ENCODE measurements at regions not wholly inside any gene's neighbourhood (a gene's known extent, or its start where the extent isn't known, plus 50 kb on each side); places are given as distances from the start of the nearest gene placed in this dataset.

GRCh38 chr18:24727685-24728084 lies 267.2 kb downstream of the HRH4 start:
- H3K27ac ChIP-seq (ENCODE audit: low read length): no peak overlapping the region
- no peaks in the 10 kb centered on the region for H3K9me3 ChIP-seq (ENCODE audit: control insufficient read depth, low read depth, low read length)
- no peaks in the 10 kb centered on the region for H3K36me3 ChIP-seq (ENCODE audit: control insufficient read depth, insufficient read depth, low read length)
- H3K4me3 ChIP-seq (ENCODE audit: low read length): no peak overlapping the region
- no peaks in the 10 kb centered on the region for H3K27me3 ChIP-seq (ENCODE audit: control insufficient read depth, insufficient read depth, low read length)
- WGBS (ENCODE audit: insufficient coverage, low lambda C conversion rate): no CpG with 5 or more reads among the region's 6 CpGs
- no peaks in the 10 kb centered on the region for H3K4me1 ChIP-seq (ENCODE audit: control insufficient read depth, insufficient read depth, low read length)
- DNase-seq: no peak

- WGBS (ENCODE audit: insufficient coverage, low lambda C conversion rate): 87% methylated on average over 3 of the region's 6 CpGs
- Histone ChIP-seq H3K36me3 (ENCODE audit: control insufficient read depth, insufficient read depth, low read length) (no peaks in the 10 kb centered on the region), H3K4me1 (ENCODE audit: control insufficient read depth, insufficient read depth, low read length) (no peaks in the 10 kb centered on the region), H3K27ac (ENCODE audit: low read length) (no peak overlapping the region), H3K27me3 (ENCODE audit: control insufficient read depth, insufficient read depth, low read length) (no peaks in the 10 kb centered on the region), H3K4me3 (ENCODE audit: low read length) (no peak overlapping the region), H3K9me3 (ENCODE audit: control insufficient read depth, low read depth, low read length) (no peaks in the 10 kb centered on the region)
- no peak for DNase-seq
These were observed 270.7 kb downstream of the HRH4 start for GRCh38 chr18:24731158-24731557.

GRCh38 chr18:24731981-24732380 lies 271.5 kb downstream of the HRH4 start:
- Histone ChIP-seq H3K27ac (ENCODE audit: low read length) (no peak overlapping the region), H3K9me3 (ENCODE audit: control insufficient read depth, low read depth, low read length) (no peaks in the 10 kb centered on the region), H3K4me3 (ENCODE audit: low read length) (no peak overlapping the region), H3K4me1 (ENCODE audit: control insufficient read depth, insufficient read depth, low read length) (no peaks in the 10 kb centered on the region), H3K36me3 (ENCODE audit: control insufficient read depth, insufficient read depth, low read length) (no peaks in the 10 kb centered on the region), H3K27me3 (ENCODE audit: control insufficient read depth, insufficient read depth, low read length) (no peaks in the 10 kb centered on the region)
- no CpG with 5 or more reads among the region's 3 CpGs for WGBS (ENCODE audit: insufficient coverage, low lambda C conversion rate)
- no peak for DNase-seq

- Histone ChIP-seq H3K4me3 (ENCODE audit: low read length) (no peak overlapping the region), H3K36me3 (ENCODE audit: control insufficient read depth, insufficient read depth, low read length) (no peaks in the 10 kb centered on the region), H3K9me3 (ENCODE audit: control insufficient read depth, low read depth, low read length) (no peaks in the 10 kb centered on the region), H3K27me3 (ENCODE audit: control insufficient read depth, insufficient read depth, low read length) (no peaks in the 10 kb centered on the region), H3K27ac (ENCODE audit: low read length) (no peak overlapping the region), H3K4me1 (ENCODE audit: control insufficient read depth, insufficient read depth, low read length) (no peaks in the 10 kb centered on the region)
- WGBS (ENCODE audit: insufficient coverage, low lambda C conversion rate): no CpG with 5 or more reads among the region's 11 CpGs
- DNase-seq: peak in 1 of 2 donors; percentile 23
These were observed 273.6 kb downstream of the HRH4 start for GRCh38 chr18:24734058-24734457.

- no peak for DNase-seq
- Histone ChIP-seq H3K27me3 (ENCODE audit: control insufficient read depth, insufficient read depth, low read length) (no peaks in the 10 kb centered on the region), H3K4me3 (ENCODE audit: low read length) (no peak overlapping the region), H3K4me1 (ENCODE audit: control insufficient read depth, insufficient read depth, low read length) (no peaks in the 10 kb centered on the region), H3K9me3 (ENCODE audit: control insufficient read depth, low read depth, low read length) (no peaks in the 10 kb centered on the region), H3K27ac (ENCODE audit: low read length) (no peak overlapping the region), H3K36me3 (ENCODE audit: control insufficient read depth, insufficient read depth, low read length) (no peaks in the 10 kb centered on the region)
- WGBS (ENCODE audit: insufficient coverage, low lambda C conversion rate): no CpG with 5 or more reads among the region's 5 CpGs
These were observed 275.3 kb downstream of the HRH4 start for GRCh38 chr18:24735624-24736231.

DNA sequence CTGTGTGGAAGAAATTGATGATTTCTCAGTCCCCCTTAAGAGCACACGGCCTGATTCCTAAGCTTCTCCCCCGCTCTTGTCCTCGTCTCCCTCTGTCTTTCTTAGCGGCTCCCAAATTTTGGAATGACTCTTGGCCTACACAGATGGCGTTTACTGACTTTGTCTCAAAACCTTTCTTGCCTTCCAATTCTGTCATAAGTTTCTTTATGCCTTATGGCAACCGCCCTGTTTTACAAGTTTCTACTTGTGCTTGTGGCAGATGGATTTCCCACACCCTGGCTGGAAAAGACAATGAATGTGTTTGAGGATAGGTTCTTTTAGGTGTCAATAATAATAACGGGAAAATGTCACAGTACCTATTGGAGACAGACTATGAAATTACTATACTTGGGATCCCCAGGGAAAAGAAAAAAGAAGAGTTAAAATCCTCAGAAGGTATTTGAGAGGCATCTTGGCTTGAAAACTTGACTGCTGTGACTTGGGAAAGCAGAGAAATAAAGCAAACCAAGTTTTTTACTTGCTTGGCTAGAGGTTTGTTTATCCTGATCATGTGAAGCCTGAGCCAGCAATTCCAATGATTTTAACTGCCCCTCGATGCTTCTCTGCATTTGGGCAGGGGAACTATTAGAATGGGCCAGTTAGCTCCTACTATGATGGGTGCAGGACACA lies 276.4 kb downstream of the HRH4 start:
- 78% methylated on average over 4 of the region's 8 CpGs for WGBS (ENCODE audit: insufficient coverage, low lambda C conversion rate)
- H3K36me3 ChIP-seq (ENCODE audit: control insufficient read depth, insufficient read depth, low read length): no peaks in the 10 kb centered on the region
- DNase-seq: no peak
- H3K4me3 ChIP-seq (ENCODE audit: low read length): no peak overlapping the region
- no peaks in the 10 kb centered on the region for H3K9me3 ChIP-seq (ENCODE audit: control insufficient read depth, low read depth, low read length)
- no peaks in the 10 kb centered on the region for H3K4me1 ChIP-seq (ENCODE audit: control insufficient read depth, insufficient read depth, low read length)
- no peak overlapping the region for H3K27ac ChIP-seq (ENCODE audit: low read length)
- no peaks in the 10 kb centered on the region for H3K27me3 ChIP-seq (ENCODE audit: control insufficient read depth, insufficient read depth, low read length)

- Histone ChIP-seq H3K4me1 (ENCODE audit: control insufficient read depth, insufficient read depth, low read length) (no peaks in the 10 kb centered on the region), H3K27me3 (ENCODE audit: control insufficient read depth, insufficient read depth, low read length) (no peaks in the 10 kb centered on the region), H3K36me3 (ENCODE audit: control insufficient read depth, insufficient read depth, low read length) (no peaks in the 10 kb centered on the region), H3K9me3 (ENCODE audit: control insufficient read depth, low read depth, low read length) (no peaks in the 10 kb centered on the region), H3K4me3 (ENCODE audit: low read length) (no peak overlapping the region), H3K27ac (ENCODE audit: low read length) (no peak overlapping the region)
- no peak for DNase-seq
- no CpG with 5 or more reads among the region's 2 CpGs for WGBS (ENCODE audit: insufficient coverage, low lambda C conversion rate)
These were observed 280.4 kb downstream of the HRH4 start for GRCh38 chr18:24740829-24741228.

GRCh38 chr18:24741321-24741720 lies 280.9 kb downstream of the HRH4 start:
- WGBS (ENCODE audit: insufficient coverage, low lambda C conversion rate): no CpG with 5 or more reads among the region's 1 CpG
- no peak overlapping the region for H3K27ac ChIP-seq (ENCODE audit: low read length)
- H3K4me3 ChIP-seq (ENCODE audit: low read length): no peak overlapping the region
- no peaks in the 10 kb centered on the region for H3K36me3 ChIP-seq (ENCODE audit: control insufficient read depth, insufficient read depth, low read length)
- no peaks in the 10 kb centered on the region for H3K27me3 ChIP-seq (ENCODE audit: control insufficient read depth, insufficient read depth, low read length)
- no peaks in the 10 kb centered on the region for H3K4me1 ChIP-seq (ENCODE audit: control insufficient read depth, insufficient read depth, low read length)
- H3K9me3 ChIP-seq (ENCODE audit: control insufficient read depth, low read depth, low read length): no peaks in the 10 kb centered on the region
- no peak for DNase-seq

DNA sequence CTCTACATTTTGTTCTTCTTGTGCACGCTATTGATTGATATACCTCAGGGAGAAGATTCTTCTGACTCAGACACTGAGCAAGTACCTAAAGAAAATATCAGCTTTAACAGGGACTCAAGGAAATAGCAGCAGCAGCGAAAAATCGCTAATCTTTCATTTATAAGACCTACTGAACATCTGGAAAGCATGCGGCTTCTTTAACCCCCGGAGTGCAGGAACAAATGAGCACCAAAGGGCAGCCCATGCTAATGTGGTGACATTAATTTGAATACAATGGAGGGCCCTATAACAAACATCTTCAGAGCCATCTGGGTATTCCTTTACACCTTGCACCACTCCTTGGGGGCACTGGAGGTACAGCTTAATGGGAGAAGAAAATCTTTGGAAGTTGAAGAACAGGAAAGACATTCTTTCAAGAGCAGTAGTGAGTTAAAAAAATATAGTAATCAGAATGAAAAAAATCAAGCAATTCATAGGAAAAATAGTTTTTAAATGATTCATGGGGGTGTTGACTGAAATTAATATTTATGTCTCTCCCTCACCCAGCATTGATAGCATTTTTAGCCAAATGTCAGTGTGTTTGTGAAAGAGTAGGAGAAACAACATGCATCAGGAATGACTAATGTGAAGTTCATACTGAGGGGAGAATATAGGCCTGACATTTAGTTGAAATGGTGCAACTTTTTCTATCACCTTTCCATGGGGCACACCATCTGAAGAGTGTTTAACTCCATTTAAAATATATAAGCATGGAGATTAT lies 281.7 kb downstream of the HRH4 start:
- Histone ChIP-seq H3K9me3 (ENCODE audit: control insufficient read depth, low read depth, low read length) (no peaks in the 10 kb centered on the region), H3K4me3 (ENCODE audit: low read length) (no peak overlapping the region), H3K27ac (ENCODE audit: low read length) (no peak overlapping the region), H3K36me3 (ENCODE audit: control insufficient read depth, insufficient read depth, low read length) (no peaks in the 10 kb centered on the region), H3K27me3 (ENCODE audit: control insufficient read depth, insufficient read depth, low read length) (no peaks in the 10 kb centered on the region), H3K4me1 (ENCODE audit: control insufficient read depth, insufficient read depth, low read length) (no peaks in the 10 kb centered on the region)
- DNase-seq: no peak
- WGBS (ENCODE audit: insufficient coverage, low lambda C conversion rate): 100% methylated on average over 1 of the region's 5 CpGs

- H3K27ac ChIP-seq (ENCODE audit: low read length): no peak overlapping the region
These were observed 294.3 kb downstream of the HRH4 start for GRCh38 chr18:24754583-24755253.

More at GRCh38 chr18:24754583-24755253, 294.3 kb downstream of the HRH4 start:
- Histone ChIP-seq H3K27me3 (ENCODE audit: control insufficient read depth, insufficient read depth, low read length) (no peaks in the 10 kb centered on the region), H3K36me3 (ENCODE audit: control insufficient read depth, insufficient read depth, low read length) (no peaks in the 10 kb centered on the region), H3K9me3 (ENCODE audit: control insufficient read depth, low read depth, low read length) (no peaks in the 10 kb centered on the region), H3K4me1 (ENCODE audit: control insufficient read depth, insufficient read depth, low read length) (peaks cover 2% of the 10 kb centered on the region), H3K4me3 (ENCODE audit: low read length) (no peak overlapping the region)
- no peak for DNase-seq
- 68% methylated on average over 3 of the region's 4 CpGs for WGBS (ENCODE audit: insufficient coverage, low lambda C conversion rate)
